Loucy (cell line): ENCODE measurements at regions not wholly inside any gene's neighbourhood (a gene's known extent, or its start where the extent isn't known, plus 50 kb on each side); places are given as distances from the start of the nearest gene placed in this dataset.

ENCODE experiments used
- H2AFZ ChIP-seq: fragments of 200-600 bp; sonication (generic); 2 replicates; pipeline ENCODE4 v1.6.0; 2016; ENCODE audit warnings: antibody characterized with exemption, mild to moderate bottlenecking, low read length, moderate library complexity
- H3F3A ChIP-seq: fragments of 200-600 bp; 2 replicates; pipeline ENCODE4 v1.6.0; 2016; ENCODE audit warnings: antibody characterized with exemption, low read depth, mild to moderate bottlenecking
- H3K27me3 ChIP-seq: fragments of 200-600 bp; sonication (generic); 2 replicates; pipeline ENCODE4 v1.6.1; 2014; ENCODE audit warnings: low read length, mild to moderate bottlenecking; ENCODE audit not compliant: insufficient read depth, poor library complexity, severe bottlenecking
- H3K36me3 ChIP-seq: fragments of 200-600 bp; sonication (generic); 2 replicates; pipeline ENCODE4 v1.6.1; 2016; ENCODE audit warnings: low read length; ENCODE audit not compliant: insufficient read depth
- H3K4me1 ChIP-seq: fragments of 200-600 bp; sonication (generic); 2 replicates; pipeline ENCODE4 v1.5.1; 2014; ENCODE audit warnings: low read length, mild to moderate bottlenecking; ENCODE audit not compliant: insufficient read depth, poor library complexity, severe bottlenecking
- H3K4me2 ChIP-seq: fragments of 200-600 bp; sonication (generic); 2 replicates; pipeline ENCODE4 v1.6.0; 2014; ENCODE audit warnings: antibody characterized with exemption, low read length, low read depth, mild to moderate bottlenecking; ENCODE audit not compliant: poor library complexity, severe bottlenecking
- H3K4me3 ChIP-seq: fragments of 200-600 bp; sonication (generic); 2 replicates; pipeline ENCODE4 v1.5.1; 2014; ENCODE audit warnings: low read length, mild to moderate bottlenecking, mixed read lengths; ENCODE audit not compliant: poor library complexity, severe bottlenecking
- H3K79me2 ChIP-seq: fragments of 200-600 bp; sonication (generic); 2 replicates; pipeline ENCODE4 v1.6.1; 2014; ENCODE audit warnings: low read length; ENCODE audit not compliant: insufficient read depth
- H3K9ac ChIP-seq: fragments of 200-600 bp; sonication (generic); 2 replicates; pipeline ENCODE4 v1.6.0; 2014; ENCODE audit warnings: mild to moderate bottlenecking, low read depth, low read length, moderate library complexity; ENCODE audit not compliant: poor library complexity, severe bottlenecking
- H3K9me2 ChIP-seq: fragments of 200-600 bp; sonication (generic); replicated peaks from 2 replicates; pipeline ENCODE4 v1.6.1; 2016; ENCODE audit warnings: low read depth, low read length, mixed read lengths
- H3K9me3 ChIP-seq: fragments of 200-600 bp; sonication (generic); 2 replicates; pipeline ENCODE4 v1.6.1; 2014; ENCODE audit warnings: mild to moderate bottlenecking, antibody characterized with exemption, low read length, low read depth; ENCODE audit not compliant: insufficient read depth
- H4K20me1 ChIP-seq: fragments of 200-600 bp; sonication (generic); 2 replicates; pipeline ENCODE4 v1.6.0; 2014; ENCODE audit warnings: antibody characterized with exemption, low read length, mild to moderate bottlenecking; ENCODE audit not compliant: insufficient read depth, poor library complexity, severe bottlenecking
- EZH2phosphoT487 ChIP-seq: fragments of 200-600 bp; IDR thresholded peaks from 2 replicates; pipeline ENCODE4 v1.6.1; 2018; ENCODE audit warnings: antibody characterized with exemption, mild to moderate bottlenecking, moderate library complexity, borderline replicate concordance
- TF ChIP-seq, protein P1 (sequence below): fragments of 200-600 bp; sonication (generic); conservative IDR thresholded peaks from 2 replicates; pipeline ENCODE4 v1.5.1; 2014; ENCODE audit warnings: mild to moderate bottlenecking, antibody characterized with exemption, low read length

DNA sequence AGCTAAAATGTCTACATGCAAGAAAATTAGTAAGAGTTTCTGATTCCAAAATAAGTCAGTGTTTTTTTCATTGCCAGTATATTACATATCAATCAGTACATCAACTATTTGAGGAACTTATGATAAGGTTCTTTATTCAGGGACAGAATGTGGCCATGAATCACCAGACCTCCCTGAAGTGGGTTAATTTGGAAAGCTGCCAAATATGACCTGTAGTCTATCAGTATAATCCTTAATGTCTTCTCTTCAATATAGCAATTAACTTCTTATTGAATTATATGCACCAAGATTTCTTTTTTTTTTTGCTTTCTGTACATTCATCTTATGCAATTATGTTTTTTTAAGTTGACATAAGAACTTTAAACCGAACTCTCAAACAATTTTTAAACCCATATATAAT, 714.5 kb upstream of the POT1 start:
- Histone ChIP-seq H3K79me2 (no peaks in the 10 kb centered on the region), H2AFZ (no peak overlapping the region), H3K36me3 (no peaks in the 10 kb centered on the region), H3K9me3 (no peaks in the 10 kb centered on the region), H3K4me2 (no peak overlapping the region), H3K9me2 (no peaks in the 10 kb centered on the region), H4K20me1 (no peaks in the 10 kb centered on the region), H3F3A (no peaks in the 10 kb centered on the region), H3K9ac (no peak overlapping the region), H3K4me1 (no peaks in the 10 kb centered on the region), H3K27me3 (no peaks in the 10 kb centered on the region), H3K4me3 (no peak overlapping the region)
- no peak for TF ChIP-seq EZH2phosphoT487
- TF ChIP-seq, protein P1, sequence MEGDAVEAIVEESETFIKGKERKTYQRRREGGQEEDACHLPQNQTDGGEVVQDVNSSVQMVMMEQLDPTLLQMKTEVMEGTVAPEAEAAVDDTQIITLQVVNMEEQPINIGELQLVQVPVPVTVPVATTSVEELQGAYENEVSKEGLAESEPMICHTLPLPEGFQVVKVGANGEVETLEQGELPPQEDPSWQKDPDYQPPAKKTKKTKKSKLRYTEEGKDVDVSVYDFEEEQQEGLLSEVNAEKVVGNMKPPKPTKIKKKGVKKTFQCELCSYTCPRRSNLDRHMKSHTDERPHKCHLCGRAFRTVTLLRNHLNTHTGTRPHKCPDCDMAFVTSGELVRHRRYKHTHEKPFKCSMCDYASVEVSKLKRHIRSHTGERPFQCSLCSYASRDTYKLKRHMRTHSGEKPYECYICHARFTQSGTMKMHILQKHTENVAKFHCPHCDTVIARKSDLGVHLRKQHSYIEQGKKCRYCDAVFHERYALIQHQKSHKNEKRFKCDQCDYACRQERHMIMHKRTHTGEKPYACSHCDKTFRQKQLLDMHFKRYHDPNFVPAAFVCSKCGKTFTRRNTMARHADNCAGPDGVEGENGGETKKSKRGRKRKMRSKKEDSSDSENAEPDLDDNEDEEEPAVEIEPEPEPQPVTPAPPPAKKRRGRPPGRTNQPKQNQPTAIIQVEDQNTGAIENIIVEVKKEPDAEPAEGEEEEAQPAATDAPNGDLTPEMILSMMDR: no peak

DNA sequence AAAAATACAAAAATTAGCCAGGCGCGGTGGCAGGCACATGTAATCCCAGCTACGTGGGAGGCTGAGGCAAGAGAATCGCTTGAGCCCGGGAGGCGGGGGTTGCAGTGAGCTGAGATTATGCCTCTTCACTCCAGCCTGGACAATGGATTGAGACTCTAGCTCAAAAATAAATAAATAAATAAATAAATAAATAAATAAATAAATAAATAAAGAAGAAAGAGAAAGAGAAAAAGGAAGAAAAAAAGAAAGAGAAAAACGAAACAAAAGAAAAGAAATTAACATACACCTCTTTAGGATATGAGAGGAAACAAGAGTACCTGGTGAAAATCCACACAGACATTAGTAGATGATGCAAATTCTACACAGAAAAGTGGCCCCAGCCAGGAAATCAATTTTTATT, 713.7 kb upstream of the POT1 start:
- Histone ChIP-seq H3K9me2 (no peaks in the 10 kb centered on the region), H3K79me2 (no peaks in the 10 kb centered on the region), H3K9me3 (no peaks in the 10 kb centered on the region), H4K20me1 (no peaks in the 10 kb centered on the region), H3K36me3 (no peaks in the 10 kb centered on the region), H3F3A (no peaks in the 10 kb centered on the region), H3K4me1 (no peaks in the 10 kb centered on the region), H3K4me3 (no peak overlapping the region), H2AFZ (no peak overlapping the region), H3K4me2 (no peak overlapping the region), H3K27me3 (no peaks in the 10 kb centered on the region), H3K9ac (no peak overlapping the region)
- no peak for TF ChIP-seq EZH2phosphoT487
- TF ChIP-seq, protein P1: no peak

DNA sequence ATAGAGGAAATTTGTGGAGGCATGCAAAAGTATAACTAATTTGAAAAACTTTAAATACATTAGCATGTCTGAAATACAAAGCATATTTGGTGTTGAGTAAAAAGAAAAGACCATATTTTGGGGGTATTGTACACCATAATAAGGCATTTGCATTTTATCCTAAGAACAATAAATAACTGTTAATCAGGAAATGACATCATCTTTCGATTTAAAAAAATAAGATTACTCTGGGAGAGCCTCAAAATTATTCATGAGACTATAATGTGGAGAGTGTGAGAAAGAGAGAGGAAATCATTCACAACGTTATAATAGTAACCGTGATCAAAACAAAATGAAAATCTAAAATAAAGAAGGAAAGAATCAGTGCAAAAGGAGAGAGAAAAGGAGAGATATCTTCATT, 712.3 kb upstream of the POT1 start:
- Histone ChIP-seq H3K79me2 (no peaks in the 10 kb centered on the region), H3K4me1 (no peaks in the 10 kb centered on the region), H3K4me2 (no peak overlapping the region), H3F3A (no peaks in the 10 kb centered on the region), H3K36me3 (no peaks in the 10 kb centered on the region), H3K4me3 (no peak overlapping the region), H3K9ac (no peak overlapping the region), H3K9me2 (no peaks in the 10 kb centered on the region), H4K20me1 (no peaks in the 10 kb centered on the region), H3K27me3 (no peaks in the 10 kb centered on the region), H2AFZ (no peak overlapping the region), H3K9me3 (no peaks in the 10 kb centered on the region)
- TF ChIP-seq EZH2phosphoT487: no peak
- TF ChIP-seq, protein P1: no peak
